WTC11 (cell line): ENCODE measurements at regions not wholly inside any gene's neighbourhood (a gene's known extent, or its start where the extent isn't known, plus 50 kb on each side); places are given as distances from the start of the nearest gene placed in this dataset.
"Not testable (repeated sequence)": the region's sequence is repeated elsewhere in the genome, so short reads cannot be mapped to it uniquely, and the experiment has no call there.

Experiments used
- ATAC-seq: fragments of 200-7000 bp; cut with Tn5 transposase; 2 replicates; pipeline ENCODE4 v1.10.0; 2021; ENCODE audit warnings: mild to moderate bottlenecking, moderate library complexity
- CTCF ChIA-PET: fragments of 300-600 bp; sonication (Branson Sonifier 250); formaldehyde crosslinking; loops from one replicate; lab custom pipeline; 2021; ENCODE audit warnings: antibody characterized with exemption; lab: Charles Lee
- POLR2A ChIA-PET: fragments of 350-600 bp; sonication (Branson Sonifier 250); formaldehyde crosslinking; loops from one replicate; lab custom pipeline; 2021; ENCODE audit warnings: antibody characterized with exemption; lab: Charles Lee
- DNase-seq: peaks from one replicate; pipeline ENCODE4 v3.0.0; 2021; ENCODE audit warnings: low spot score
- H3K27ac Mint-ChIP-seq: 2 replicates; pipeline ENCODE4 v1.8.0; 2021; ENCODE audit warnings: mixed read lengths
- H3K27me3 Mint-ChIP-seq: 2 replicates; pipeline ENCODE4 v1.8.0; 2021; ENCODE audit warnings: low read depth, mild to moderate bottlenecking, moderate library complexity, mixed read lengths
- H3K36me3 Mint-ChIP-seq: 2 replicates; pipeline ENCODE4 v1.8.0; 2021; ENCODE audit warnings: mixed read lengths
- H3K4me1 Mint-ChIP-seq: 2 replicates; pipeline ENCODE4 v1.8.0; 2022; ENCODE audit warnings: mixed read lengths
- H3K4me3 Mint-ChIP-seq: 2 replicates; pipeline ENCODE4 v1.8.0; 2021; ENCODE audit warnings: mild to moderate bottlenecking, moderate library complexity, mixed read lengths
- H3K9me3 Mint-ChIP-seq: 2 replicates; pipeline ENCODE4 v1.8.0; 2021; ENCODE audit warnings: mixed read lengths
- AR ChIP-seq: fragments of 250-450 bp; sonication (Bioruptor Pico); IDR thresholded peaks from 2 replicates; pipeline ENCODE4 v1.9.0; 2021; ENCODE audit warnings: mild to moderate bottlenecking
- ELF4 ChIP-seq: sonication (generic); formaldehyde crosslinking; IDR thresholded peaks from 2 replicates; pipeline ENCODE4 v1.8.1; 2022; ENCODE audit warnings: low read depth, mild to moderate bottlenecking, moderate library complexity, missing genetic modification reagents
- ETV6 ChIP-seq: sonication (generic); formaldehyde crosslinking; IDR thresholded peaks from 2 replicates; pipeline ENCODE4 v1.8.1; 2022; ENCODE audit warnings: mild to moderate bottlenecking, missing genetic modification reagents
- FOXJ3 ChIP-seq: sonication (generic); formaldehyde crosslinking; IDR thresholded peaks from 2 replicates; pipeline ENCODE4 v1.9.0; 2021; ENCODE audit warnings: missing genetic modification reagents, mild to moderate bottlenecking, borderline replicate concordance
- GRHL2 ChIP-seq: fragments of 250-450 bp; sonication (Bioruptor Pico); IDR thresholded peaks from 2 replicates; pipeline ENCODE4 v1.8.0; 2022; ENCODE audit warnings: mild to moderate bottlenecking, moderate library complexity; ENCODE audit not compliant: insufficient replicate concordance, severe bottlenecking
- MYBL2 ChIP-seq: sonication (generic); formaldehyde crosslinking; IDR thresholded peaks from 2 replicates; pipeline ENCODE4 v1.8.1; 2023; ENCODE audit warnings: mild to moderate bottlenecking, moderate library complexity, missing genetic modification reagents
- SMAD3 ChIP-seq: sonication (generic); formaldehyde crosslinking; IDR thresholded peaks from 2 replicates; pipeline ENCODE4 v1.8.0; 2022; ENCODE audit warnings: missing genetic modification reagents, mild to moderate bottlenecking, borderline replicate concordance
- SOX15 ChIP-seq: fragments of 250-450 bp; sonication (Bioruptor Pico); IDR thresholded peaks from 2 replicates; pipeline ENCODE4 v1.9.0; 2021; ENCODE audit warnings: mild to moderate bottlenecking
- USF2 ChIP-seq: sonication (generic); formaldehyde crosslinking; IDR thresholded peaks from 2 replicates; pipeline ENCODE4 v1.8.1; 2023; ENCODE audit warnings: mild to moderate bottlenecking, missing genetic modification reagents, moderate library complexity
- ZNF121 ChIP-seq: sonication (generic); formaldehyde crosslinking; IDR thresholded peaks from 2 replicates; pipeline ENCODE4 v1.8.0; 2023; ENCODE audit warnings: missing genetic modification reagents
- ZNF396 ChIP-seq: fragments of 250-450 bp; sonication (Bioruptor Pico); IDR thresholded peaks from 2 replicates; pipeline ENCODE4 v1.8.0; 2021; ENCODE audit warnings: mild to moderate bottlenecking, moderate library complexity, borderline replicate concordance
- TF ChIP-seq, protein P1 (sequence below): sonication (generic); formaldehyde crosslinking; IDR thresholded peaks from 2 replicates; pipeline ENCODE4 v1.8.1; 2023; ENCODE audit warnings: mild to moderate bottlenecking, missing genetic modification reagents, moderate library complexity
- TF ChIP-seq, protein P2 (sequence below): sonication (generic); formaldehyde crosslinking; IDR thresholded peaks from 2 replicates; pipeline ENCODE4 v1.8.0; 2022; ENCODE audit warnings: mild to moderate bottlenecking, missing genetic modification reagents
- TF ChIP-seq, protein P3 (sequence below): fragments of 250-450 bp; sonication (Bioruptor Pico); IDR thresholded peaks from 2 replicates; pipeline ENCODE4 v1.9.0; 2021; ENCODE audit warnings: moderate library complexity, mild to moderate bottlenecking, inconsistent platforms, borderline replicate concordance
- TF ChIP-seq, protein P4 (sequence below): sonication (generic); formaldehyde crosslinking; IDR thresholded peaks from 2 replicates; pipeline ENCODE4 v1.8.0; 2022; ENCODE audit warnings: mild to moderate bottlenecking, missing genetic modification reagents

DNA sequence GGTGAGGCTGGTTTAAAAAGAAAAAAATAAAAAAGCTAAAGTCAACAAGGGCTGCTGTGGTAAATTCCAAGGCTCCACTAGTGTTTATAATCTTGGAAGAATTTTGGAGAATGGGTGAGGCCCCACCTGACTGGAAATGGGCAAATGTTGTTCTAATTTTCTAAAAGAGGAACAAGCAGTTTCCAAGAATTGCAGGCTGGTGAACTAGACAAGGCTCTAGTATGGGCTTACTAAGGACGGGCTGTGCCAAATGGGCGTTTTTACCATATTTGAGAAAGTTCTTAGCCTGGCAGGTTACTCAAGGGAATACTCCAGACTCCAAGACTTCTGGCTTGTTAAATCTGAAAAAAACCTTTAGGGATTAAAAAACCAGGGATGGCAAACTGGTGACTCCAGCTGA lies 67.0 kb upstream of the ABHD2 start (continued):
- TF ChIP-seq, protein P1, sequence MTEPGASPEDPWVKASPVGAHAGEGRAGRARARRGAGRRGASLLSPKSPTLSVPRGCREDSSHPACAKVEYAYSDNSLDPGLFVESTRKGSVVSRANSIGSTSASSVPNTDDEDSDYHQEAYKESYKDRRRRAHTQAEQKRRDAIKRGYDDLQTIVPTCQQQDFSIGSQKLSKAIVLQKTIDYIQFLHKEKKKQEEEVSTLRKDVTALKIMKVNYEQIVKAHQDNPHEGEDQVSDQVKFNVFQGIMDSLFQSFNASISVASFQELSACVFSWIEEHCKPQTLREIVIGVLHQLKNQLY (CRISPR knock-in tag), result no peak
- TF ChIP-seq AR (CRISPR knock-in tag) (no peak), ZNF121 (CRISPR knock-in tag) (no peak), ELF4 (no peak)
- TF ChIP-seq, protein P2, sequence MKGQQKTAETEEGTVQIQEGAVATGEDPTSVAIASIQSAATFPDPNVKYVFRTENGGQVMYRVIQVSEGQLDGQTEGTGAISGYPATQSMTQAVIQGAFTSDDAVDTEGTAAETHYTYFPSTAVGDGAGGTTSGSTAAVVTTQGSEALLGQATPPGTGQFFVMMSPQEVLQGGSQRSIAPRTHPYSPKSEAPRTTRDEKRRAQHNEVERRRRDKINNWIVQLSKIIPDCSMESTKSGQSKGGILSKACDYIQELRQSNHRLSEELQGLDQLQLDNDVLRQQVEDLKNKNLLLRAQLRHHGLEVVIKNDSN (CRISPR knock-in tag), result no peak

DNA sequence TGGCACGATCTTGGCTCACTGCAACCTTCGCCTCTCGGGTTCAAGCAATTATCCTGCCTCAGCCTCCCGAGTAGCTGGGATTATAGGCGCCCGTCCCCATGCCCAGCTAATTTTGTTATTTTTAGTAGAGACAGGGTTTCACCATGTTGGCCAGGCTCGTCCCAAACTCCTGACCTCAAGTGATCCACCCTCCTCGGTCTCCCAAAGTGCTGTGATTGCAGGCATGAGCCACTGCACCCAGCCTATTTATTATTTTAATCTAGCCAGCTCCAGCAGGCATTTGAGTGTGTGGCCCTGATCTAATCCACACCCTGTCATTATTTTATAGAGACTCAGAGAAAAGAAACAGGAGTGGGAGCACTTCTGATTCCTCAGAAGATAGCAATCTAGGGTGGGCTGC lies 66.4 kb upstream of the ABHD2 start:
- H3K27ac Mint-ChIP-seq, ATAC-seq, H3K4me3 Mint-ChIP-seq, DNase-seq, H3K36me3 Mint-ChIP-seq, H3K27me3 Mint-ChIP-seq: not testable (repeated sequence)
- ChIA-PET POLR2A (interaction anchor here (0.6 kb wide), 1 partner anchor 110 kb away, joined by 3 read pairs; no protein-coding TSS in a partner anchor), CTCF (interaction anchor here (1.0 to 1.9 kb wide), 6 partner anchors 12 to 156 kb away, joined by 3 to 12 read pairs (median 4); no protein-coding TSS in a partner anchor)
- Mint-ChIP-seq H3K4me1 (peaks cover 24% of the 10 kb centered on the region), H3K9me3 (peaks cover 20% of the 10 kb centered on the region)

DNA sequence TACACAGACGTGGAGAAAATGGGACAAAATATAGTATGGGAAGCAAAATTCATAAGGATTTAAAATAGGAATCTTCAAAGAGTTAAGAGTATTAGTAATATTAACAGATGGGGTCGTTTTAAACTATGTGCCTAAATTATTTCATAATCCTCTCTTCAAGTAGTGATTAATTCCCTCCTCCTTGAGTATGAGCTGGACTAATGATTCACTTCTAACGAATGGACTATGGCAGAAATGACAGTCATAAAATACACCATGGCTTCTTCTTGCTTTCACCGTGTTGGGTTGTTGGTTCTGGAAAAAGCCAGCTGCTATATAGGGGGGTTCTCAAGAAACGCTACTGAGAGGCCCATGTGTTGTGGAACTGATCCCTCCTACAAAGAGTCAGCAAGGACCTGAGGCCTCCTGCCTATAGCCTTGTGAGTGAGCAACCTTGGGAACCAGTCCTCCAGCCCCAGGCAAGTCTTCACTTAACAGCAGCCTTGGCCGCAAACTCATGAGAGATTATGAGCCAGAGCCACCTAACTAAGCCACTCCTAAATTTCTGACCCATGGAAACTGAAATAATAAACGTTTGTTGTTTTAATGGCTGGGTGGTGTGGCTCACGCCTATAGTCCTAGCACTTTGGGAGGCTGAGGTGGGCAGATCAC lies 64.8 kb upstream of the ABHD2 start:
- Mint-ChIP-seq H3K27me3 (no peaks in the 10 kb centered on the region; the same call in 1 of the 2 replicates), H3K27ac (no peak overlapping the region), H3K9me3 (peaks cover 20% of the 10 kb centered on the region), H3K36me3 (peaks cover 3% of the 10 kb centered on the region; the same call in 1 of the 2 replicates), H3K4me3 (no peak overlapping the region), H3K4me1 (peaks cover 13% of the 10 kb centered on the region)
- DNase-seq (no peak), ATAC-seq (no peak)
- ChIA-PET CTCF (interaction anchor here (1.1 to 1.9 kb wide), 2 partner anchors 9 to 129 kb away, joined by 3 to 5 read pairs; no protein-coding TSS in a partner anchor), POLR2A (no interaction called here)
- TF ChIP-seq FOXJ3, result no peak
- TF ChIP-seq GRHL2, result no peak
- no peak for TF ChIP-seq SOX15 (CRISPR knock-in tag)
- TF ChIP-seq USF2, result no peak
- TF ChIP-seq ETV6 (CRISPR knock-in tag), result no peak
- no peak for TF ChIP-seq SMAD3 (CRISPR knock-in tag)
- TF ChIP-seq, protein P3, sequence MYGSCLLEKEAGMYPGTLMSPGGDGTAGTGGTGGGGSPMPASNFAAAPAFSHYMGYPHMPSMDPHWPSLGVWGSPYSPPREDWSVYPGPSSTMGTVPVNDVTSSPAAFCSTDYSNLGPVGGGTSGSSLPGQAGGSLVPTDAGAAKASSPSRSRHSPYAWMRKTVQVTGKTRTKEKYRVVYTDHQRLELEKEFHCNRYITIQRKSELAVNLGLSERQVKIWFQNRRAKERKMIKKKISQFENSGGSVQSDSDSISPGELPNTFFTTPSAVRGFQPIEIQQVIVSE (CRISPR knock-in tag), result no peak
- no peak for TF ChIP-seq MYBL2 (CRISPR knock-in tag)
- no peak for TF ChIP-seq ZNF396 (CRISPR knock-in tag)
- TF ChIP-seq, protein P4, sequence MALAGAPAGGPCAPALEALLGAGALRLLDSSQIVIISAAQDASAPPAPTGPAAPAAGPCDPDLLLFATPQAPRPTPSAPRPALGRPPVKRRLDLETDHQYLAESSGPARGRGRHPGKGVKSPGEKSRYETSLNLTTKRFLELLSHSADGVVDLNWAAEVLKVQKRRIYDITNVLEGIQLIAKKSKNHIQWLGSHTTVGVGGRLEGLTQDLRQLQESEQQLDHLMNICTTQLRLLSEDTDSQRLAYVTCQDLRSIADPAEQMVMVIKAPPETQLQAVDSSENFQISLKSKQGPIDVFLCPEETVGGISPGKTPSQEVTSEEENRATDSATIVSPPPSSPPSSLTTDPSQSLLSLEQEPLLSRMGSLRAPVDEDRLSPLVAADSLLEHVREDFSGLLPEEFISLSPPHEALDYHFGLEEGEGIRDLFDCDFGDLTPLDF (CRISPR knock-in tag), result no peak
